IgD-negative memory B cell (primary cell): ENCODE measurements at regions not wholly inside any gene's neighbourhood (a gene's known extent, or its start where the extent isn't known, plus 50 kb on each side); places are given as distances from the start of the nearest gene placed in this dataset.
"Not testable (repeated sequence)": the region's sequence is repeated elsewhere in the genome, so short reads cannot be mapped to it uniquely, and the experiment has no call there.

Source experiments
- H3K27ac Mint-ChIP-seq, 3 donors: one replicate each; pipeline ENCODE4 v1.8.0; 2020 to 2022; ENCODE audit warnings: mild to moderate bottlenecking in 3 of 3, mixed read lengths in 3 of 3, moderate library complexity in 1 of 3
- H3K27me3 Mint-ChIP-seq: one replicate; pipeline ENCODE4 v1.8.0; 2021; ENCODE audit warnings: mixed read lengths
- H3K36me3 Mint-ChIP-seq: one replicate; pipeline ENCODE4 v1.8.0; 2020; ENCODE audit warnings: mild to moderate bottlenecking, mixed read lengths
- H3K4me1 Mint-ChIP-seq, 3 donors: one replicate each; pipeline ENCODE4 v1.8.0; 2020 to 2022; ENCODE audit warnings: mixed read lengths in 3 of 3, mild to moderate bottlenecking in 1 of 3
- H3K4me3 Mint-ChIP-seq, 4 donors: one replicate each; pipeline ENCODE4 v1.8.0; 2020 to 2022; ENCODE audit warnings: mild to moderate bottlenecking in 4 of 4, mixed read lengths in 4 of 4, moderate library complexity in 3 of 4
- H3K9me3 Mint-ChIP-seq, 3 donors: one replicate each; pipeline ENCODE4 v1.8.0; 2020 to 2021; ENCODE audit warnings: mixed read lengths in 3 of 3, mild to moderate bottlenecking in 1 of 3

GRCh38 chr12:131625966-131626722, 84.7 kb upstream of the SFSWAP start:
- H3K9me3 Mint-ChIP-seq, H3K36me3 Mint-ChIP-seq, H3K27me3 Mint-ChIP-seq, H3K4me1 Mint-ChIP-seq, H3K27ac Mint-ChIP-seq: not testable (repeated sequence)
- H3K4me3 Mint-ChIP-seq, result peak overlapping the region in 1 of 4 donors; percentile 77

GRCh38 chr12:131627151-131628022, 83.5 kb upstream of the SFSWAP start:
- Mint-ChIP-seq H3K27ac (peak overlapping the region; percentile 69 to 95 (median 88)), H3K4me3 (peak overlapping the region in 3 of 4 donors; percentile 27 to 70 (median 68))
- H3K9me3 Mint-ChIP-seq, H3K36me3 Mint-ChIP-seq, H3K27me3 Mint-ChIP-seq, H3K4me1 Mint-ChIP-seq: not testable (repeated sequence)

DNA sequence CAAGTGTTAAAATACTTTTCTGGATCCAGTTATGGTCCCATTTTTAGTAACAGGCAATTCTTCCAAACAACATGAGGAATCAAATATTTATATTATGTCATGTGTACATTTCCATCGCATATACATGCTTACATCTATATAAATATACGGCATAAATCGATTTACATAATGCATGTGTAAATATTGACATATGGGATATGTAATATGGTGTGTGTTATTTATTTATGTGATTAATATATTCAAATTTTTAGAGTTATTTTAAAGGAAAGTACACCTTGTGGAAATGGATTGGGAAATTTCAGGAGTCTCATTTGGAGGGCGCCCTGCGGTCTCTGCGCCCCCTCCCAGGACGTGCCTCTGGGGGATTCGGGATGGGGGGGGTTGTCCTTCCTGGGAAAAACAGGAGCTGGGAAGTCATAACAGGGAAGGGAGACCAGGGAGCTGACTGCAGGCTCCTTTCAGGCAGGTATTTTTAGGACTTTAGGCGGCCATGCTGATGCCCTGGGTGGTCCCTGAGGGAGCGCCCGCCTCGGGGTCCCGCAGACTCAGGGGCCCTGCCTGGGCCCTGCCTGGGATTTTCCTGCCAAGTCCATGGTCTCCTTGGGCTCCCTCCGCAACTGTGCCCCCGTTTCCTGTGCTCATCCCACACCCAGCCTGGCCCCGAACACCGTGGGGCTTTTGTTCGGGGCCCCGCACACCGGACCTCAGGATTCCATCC, 82.7 kb upstream of the SFSWAP start:
- peak overlapping the region; percentile 69 to 95 (median 88) for H3K27ac Mint-ChIP-seq
- H3K27me3 Mint-ChIP-seq, result no peaks in the 10 kb centered on the region
- H3K9me3 Mint-ChIP-seq, result peaks cover 0 to 6% (median 0%) of the 10 kb centered on the region in 3 donors
- peak overlapping the region in 3 of 4 donors; percentile 27 to 70 (median 68) for H3K4me3 Mint-ChIP-seq
- H3K36me3 Mint-ChIP-seq, result peaks cover 2% of the 10 kb centered on the region
- peaks cover 0 to 5% (median 2%) of the 10 kb centered on the region in 3 donors for H3K4me1 Mint-ChIP-seq

DNA sequence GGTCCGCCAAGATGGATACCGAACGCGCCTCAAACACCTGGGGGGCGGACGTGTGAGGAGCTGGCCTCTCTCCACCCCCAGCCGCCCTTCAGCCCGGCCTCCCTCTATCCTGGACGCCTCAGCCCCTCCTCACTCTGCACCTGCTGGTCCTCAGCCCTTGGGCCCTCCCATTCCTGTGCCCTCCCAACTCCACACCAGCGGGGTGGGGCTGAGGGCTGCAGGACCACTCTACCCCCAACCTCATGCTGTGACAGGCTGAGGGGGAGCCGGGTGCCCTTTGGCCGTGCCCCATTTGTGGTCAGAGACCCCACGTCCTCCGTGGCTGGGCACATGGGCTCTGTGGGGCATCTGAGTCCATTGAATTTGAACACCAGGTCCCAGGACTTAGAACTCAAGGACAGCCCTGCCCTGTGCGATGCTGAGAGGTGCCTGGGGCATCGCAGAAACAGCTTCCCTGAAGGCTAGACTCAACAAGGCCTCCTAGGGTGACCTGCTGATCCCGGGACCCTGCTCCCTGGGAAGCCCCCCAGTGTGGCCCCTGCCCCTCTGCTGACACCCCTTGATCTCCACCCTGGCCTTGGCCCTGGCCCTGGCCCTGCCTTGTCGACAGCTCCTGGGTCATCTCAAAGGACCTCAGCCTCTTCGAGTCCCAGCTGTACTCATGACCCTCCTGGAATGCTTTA, 82.0 kb upstream of the SFSWAP start:
- Mint-ChIP-seq H3K27me3 (no peaks in the 10 kb centered on the region), H3K4me3 (no peak overlapping the region), H3K4me1 (peaks cover 0 to 5% (median 2%) of the 10 kb centered on the region in 3 donors), H3K36me3 (peaks cover 2% of the 10 kb centered on the region), H3K9me3 (peaks cover 0 to 6% (median 0%) of the 10 kb centered on the region in 3 donors), H3K27ac (no peak overlapping the region)

DNA sequence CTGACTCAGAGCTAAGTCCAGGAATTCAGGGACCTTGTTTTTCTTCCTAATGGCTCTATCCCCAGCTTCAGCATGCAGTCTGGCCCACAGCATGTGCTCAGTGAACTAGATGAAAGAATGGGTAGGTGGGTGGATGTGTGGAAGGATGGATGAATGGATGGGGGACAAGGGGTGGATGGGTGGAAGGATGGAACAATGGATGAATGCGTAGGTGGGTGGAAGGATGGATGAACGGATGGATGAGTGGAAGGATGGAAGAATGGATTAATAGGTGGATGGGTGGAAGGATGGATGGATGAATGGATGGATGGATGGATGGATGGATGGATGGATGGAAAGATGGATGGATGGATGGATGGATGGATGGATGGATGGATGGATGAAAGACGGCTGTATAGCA, 79.7 kb upstream of the SFSWAP start:
- Mint-ChIP-seq H3K4me1 (peaks cover 0 to 6% (median 2%) of the 10 kb centered on the region in 3 donors), H3K27ac (no peak overlapping the region), H3K36me3 (peaks cover 2% of the 10 kb centered on the region), H3K4me3 (no peak overlapping the region), H3K9me3 (peaks cover 0 to 6% (median 0%) of the 10 kb centered on the region in 3 donors), H3K27me3 (peaks cover 11% of the 10 kb centered on the region)

DNA sequence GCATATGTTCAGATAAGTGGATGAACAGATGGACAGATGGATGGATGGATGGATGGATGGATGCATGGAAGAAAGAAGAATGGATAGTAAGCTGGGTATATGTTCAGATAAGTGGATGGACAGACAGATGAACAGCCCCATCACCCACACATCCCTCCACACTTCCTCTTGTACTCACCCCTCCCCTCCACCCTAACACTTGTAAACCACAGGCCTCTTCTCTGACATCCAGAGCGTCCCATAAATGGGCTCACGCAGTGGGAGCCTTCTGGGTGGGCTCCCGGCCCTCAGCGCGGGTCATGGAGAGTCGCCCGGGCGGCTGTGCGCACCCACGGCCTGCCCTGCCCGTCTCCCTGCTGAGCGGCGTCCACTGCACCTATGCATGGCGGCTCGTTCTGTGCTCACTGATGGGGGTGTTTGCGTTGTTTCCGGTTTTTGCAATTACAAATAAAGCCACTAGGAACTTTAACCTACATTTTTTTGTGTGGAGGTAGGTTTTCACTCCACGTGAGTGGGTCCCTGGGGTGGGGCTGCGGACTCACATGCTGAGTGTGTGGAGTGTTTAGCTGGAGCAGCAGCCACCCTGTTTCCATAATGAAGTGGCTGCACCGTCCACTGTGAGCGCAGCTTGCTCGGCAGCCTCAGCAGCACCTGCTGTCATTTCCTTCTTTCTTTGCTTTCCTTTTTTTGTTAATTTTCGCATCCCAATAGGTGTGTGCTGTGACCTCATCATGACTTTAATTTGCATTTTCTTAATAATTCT, 78.8 kb upstream of the SFSWAP start:
- H3K27me3 Mint-ChIP-seq, result peaks cover 11% of the 10 kb centered on the region
- not testable (repeated sequence) for H3K9me3 Mint-ChIP-seq, H3K36me3 Mint-ChIP-seq, H3K4me1 Mint-ChIP-seq, H3K4me3 Mint-ChIP-seq
- H3K27ac Mint-ChIP-seq, result peak overlapping the region in 1 of 3 donors; percentile 65

DNA sequence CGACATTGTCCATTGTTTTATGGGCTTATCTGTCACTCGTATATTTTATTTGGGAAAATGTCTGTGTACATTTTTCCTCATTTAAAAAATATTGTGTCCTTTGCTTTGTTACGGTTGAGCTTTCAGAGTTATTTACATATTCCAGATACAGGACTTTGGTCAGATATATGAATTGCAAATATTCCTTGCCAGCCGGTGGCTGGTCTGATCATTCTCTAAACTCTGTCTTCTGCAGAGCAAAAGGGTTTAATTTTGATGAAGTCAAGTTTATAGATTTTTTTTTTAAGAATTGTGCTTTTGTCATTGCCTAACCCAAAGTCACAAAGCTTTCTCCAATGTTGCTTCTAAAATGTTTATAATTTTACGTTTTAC, 78.3 kb upstream of the SFSWAP start:
- H3K4me1 Mint-ChIP-seq, H3K36me3 Mint-ChIP-seq, H3K4me3 Mint-ChIP-seq, H3K9me3 Mint-ChIP-seq: not testable (repeated sequence)
- peaks cover 11% of the 10 kb centered on the region for H3K27me3 Mint-ChIP-seq
- H3K27ac Mint-ChIP-seq, result peak overlapping the region in 1 of 3 donors; percentile 65

- H3K4me3 Mint-ChIP-seq, H3K27ac Mint-ChIP-seq, H3K36me3 Mint-ChIP-seq, H3K9me3 Mint-ChIP-seq, H3K4me1 Mint-ChIP-seq: not testable (repeated sequence)
- peaks cover 11% of the 10 kb centered on the region for H3K27me3 Mint-ChIP-seq
These were observed 77.3 kb upstream of the SFSWAP start for GRCh38 chr12:131633610-131634009.

GRCh38 chr12:131634037-131634436, 76.9 kb upstream of the SFSWAP start:
- peaks cover 2% of the 10 kb centered on the region for H3K36me3 Mint-ChIP-seq
- peaks cover 0 to 1% (median 0%) of the 10 kb centered on the region in 3 donors for H3K9me3 Mint-ChIP-seq
- H3K27me3 Mint-ChIP-seq, result peaks cover 11% of the 10 kb centered on the region
- H3K27ac Mint-ChIP-seq, result no peak overlapping the region
- H3K4me1 Mint-ChIP-seq, result peaks cover 0 to 2% (median 0%) of the 10 kb centered on the region in 3 donors
- H3K4me3 Mint-ChIP-seq, result no peak overlapping the region

DNA sequence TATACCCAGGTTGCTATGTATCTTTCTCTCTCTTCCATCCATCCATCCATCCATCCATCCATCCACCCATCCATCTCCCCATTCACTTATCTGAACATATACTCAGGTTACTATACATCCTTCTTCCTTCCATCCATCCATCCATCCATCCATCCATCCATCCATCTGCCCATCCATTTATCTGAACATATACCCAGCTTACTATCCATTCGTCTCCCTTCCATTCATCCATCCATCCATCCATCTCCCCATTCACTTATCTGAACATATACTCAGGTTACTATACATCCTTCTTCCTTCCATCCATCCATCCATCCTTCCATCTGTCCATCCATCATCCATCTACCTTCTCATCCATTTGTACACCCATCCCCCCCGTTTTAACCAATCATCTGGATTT, 75.9 kb upstream of the SFSWAP start:
- not testable (repeated sequence) for H3K4me1 Mint-ChIP-seq, H3K9me3 Mint-ChIP-seq, H3K4me3 Mint-ChIP-seq, H3K36me3 Mint-ChIP-seq, H3K27ac Mint-ChIP-seq
- H3K27me3 Mint-ChIP-seq, result peaks cover 13% of the 10 kb centered on the region

GRCh38 chr12:131635491-131636122, 75.3 kb upstream of the SFSWAP start:
- H3K4me3 Mint-ChIP-seq, result no peak overlapping the region
- H3K9me3 Mint-ChIP-seq, result no peaks in the 10 kb centered on the region
- peaks cover 13% of the 10 kb centered on the region for H3K27me3 Mint-ChIP-seq
- peaks cover 0 to 2% (median 0%) of the 10 kb centered on the region in 3 donors for H3K4me1 Mint-ChIP-seq
- no peak overlapping the region for H3K27ac Mint-ChIP-seq
- no peaks in the 10 kb centered on the region for H3K36me3 Mint-ChIP-seq

DNA sequence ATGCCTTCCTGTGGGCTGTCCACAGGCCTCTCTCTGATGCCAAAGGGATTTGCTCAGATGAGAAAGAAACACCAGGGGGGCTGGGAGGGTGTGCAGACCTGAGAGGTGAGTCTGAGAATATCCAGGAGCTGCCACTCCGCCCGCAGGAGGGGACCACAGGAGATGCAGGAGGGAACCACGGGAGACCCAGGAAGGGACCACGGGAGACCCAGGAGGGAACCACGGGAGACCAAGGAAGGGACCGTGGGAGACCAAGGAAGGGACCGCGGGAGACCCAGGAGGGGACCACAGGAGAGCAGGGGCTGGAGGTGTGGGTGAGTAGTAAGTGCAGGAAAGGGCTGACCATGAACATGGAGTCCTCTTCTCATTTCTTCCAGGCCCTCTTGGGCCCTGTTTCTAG, 74.6 kb upstream of the SFSWAP start:
- Mint-ChIP-seq H3K4me3 (no peak overlapping the region), H3K36me3 (no peaks in the 10 kb centered on the region), H3K4me1 (peaks cover 0 to 2% (median 0%) of the 10 kb centered on the region in 3 donors), H3K27me3 (peaks cover 13% of the 10 kb centered on the region), H3K27ac (no peak overlapping the region), H3K9me3 (no peaks in the 10 kb centered on the region)

- H3K27ac Mint-ChIP-seq, result no peak overlapping the region
- H3K9me3 Mint-ChIP-seq, result no peaks in the 10 kb centered on the region
- peaks cover 13% of the 10 kb centered on the region for H3K27me3 Mint-ChIP-seq
- H3K4me1 Mint-ChIP-seq, result peaks cover 0 to 2% (median 0%) of the 10 kb centered on the region in 3 donors
- H3K36me3 Mint-ChIP-seq, result no peaks in the 10 kb centered on the region
- H3K4me3 Mint-ChIP-seq, result no peak overlapping the region
These were observed 73.7 kb upstream of the SFSWAP start for GRCh38 chr12:131636940-131637750.
